Lung microvascular endothelial cell (primary cell): ENCODE measurements at regions not wholly inside any gene's neighbourhood (a gene's known extent, or its start where the extent isn't known, plus 50 kb on each side); places are given as distances from the start of the nearest gene placed in this dataset.

ENCODE experiments used
- DNase-seq, 2 donors: peaks; one replicate each; pipeline versions ENCODE4 v3.0.0 to v3.0.0-alpha.2; 2010; ENCODE audit warnings: low read depth in 2 of 2

DNA sequence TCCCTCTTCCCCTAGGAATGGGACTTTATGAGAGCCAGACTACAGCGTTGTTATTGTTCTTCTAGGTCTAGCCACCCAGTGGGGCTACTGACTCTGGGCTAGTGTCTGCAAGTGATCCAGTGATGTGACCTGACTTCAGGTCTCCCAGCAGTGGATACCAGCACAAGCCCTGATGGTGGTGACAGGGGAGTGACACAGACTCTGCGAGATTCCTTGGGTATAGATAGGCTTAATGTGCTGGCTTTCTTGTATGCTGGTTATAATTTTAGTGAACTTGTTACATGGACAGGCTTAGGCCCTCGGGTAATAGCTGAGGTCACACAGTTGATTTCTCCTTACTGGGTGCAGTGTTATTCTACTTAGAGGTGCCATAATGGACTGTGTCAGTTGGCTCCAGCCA is 106.9 kb downstream of the TBC1D30 start:
- no peak for DNase-seq

DNA sequence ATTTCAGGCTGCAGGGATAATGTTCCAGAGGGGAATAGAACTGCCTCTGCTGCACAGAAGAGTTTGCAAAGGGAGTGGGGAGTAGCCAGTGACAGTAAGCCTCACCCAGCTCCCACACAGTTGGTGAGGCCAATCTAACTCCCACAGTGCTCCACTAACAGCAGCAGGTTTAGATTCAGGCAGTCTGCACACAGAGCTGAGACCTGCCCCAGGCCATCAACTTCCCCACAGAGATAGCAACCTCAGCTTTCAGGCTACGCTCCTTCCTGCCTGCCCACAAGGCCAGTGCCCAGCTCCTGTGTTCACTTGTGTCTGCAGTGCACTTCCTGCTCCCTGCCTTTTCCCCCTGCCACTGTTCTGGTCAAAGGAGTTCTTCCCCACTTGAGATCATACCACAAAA is 107.5 kb downstream of the TBC1D30 start:
- DNase-seq, result no peak

DNA sequence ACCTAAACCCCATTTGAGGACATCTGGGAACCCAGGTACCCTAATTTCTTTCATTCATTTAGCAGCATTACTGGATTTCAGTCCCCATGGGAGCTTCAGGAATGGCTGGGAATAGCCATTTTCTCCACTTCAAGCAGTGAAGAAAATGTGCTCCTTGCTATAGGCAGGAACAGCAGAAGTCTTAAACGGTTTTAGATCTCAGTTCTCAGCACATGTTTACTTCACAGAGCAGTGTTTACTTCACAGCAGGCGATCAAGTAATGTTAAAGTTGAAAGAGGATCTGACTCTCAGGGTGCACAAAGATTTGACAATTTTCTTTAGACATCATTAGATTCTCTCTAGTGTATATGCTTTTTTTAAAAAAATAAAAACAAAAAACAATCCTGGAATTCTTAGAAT is 109.3 kb downstream of the TBC1D30 start:
- no peak for DNase-seq

DNA sequence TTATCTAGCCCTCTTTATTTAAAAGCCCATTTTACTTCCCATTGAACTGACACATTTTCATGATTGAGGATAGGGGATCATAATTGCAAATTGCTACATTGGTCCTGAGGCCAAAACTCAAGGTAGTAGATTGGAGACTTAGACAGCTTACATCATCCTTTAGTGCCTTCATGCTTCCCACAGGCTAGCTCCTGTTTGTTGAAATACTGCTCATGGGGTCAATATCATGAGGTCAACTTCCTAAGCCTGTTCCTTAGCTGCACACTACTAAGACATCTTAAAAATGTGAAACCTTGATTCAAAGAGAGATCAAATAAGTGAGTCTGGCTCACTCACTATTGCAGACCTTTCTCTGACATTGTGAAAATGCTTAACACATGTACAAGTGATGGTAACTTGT is 113.0 kb downstream of the TBC1D30 start:
- no peak for DNase-seq

DNA sequence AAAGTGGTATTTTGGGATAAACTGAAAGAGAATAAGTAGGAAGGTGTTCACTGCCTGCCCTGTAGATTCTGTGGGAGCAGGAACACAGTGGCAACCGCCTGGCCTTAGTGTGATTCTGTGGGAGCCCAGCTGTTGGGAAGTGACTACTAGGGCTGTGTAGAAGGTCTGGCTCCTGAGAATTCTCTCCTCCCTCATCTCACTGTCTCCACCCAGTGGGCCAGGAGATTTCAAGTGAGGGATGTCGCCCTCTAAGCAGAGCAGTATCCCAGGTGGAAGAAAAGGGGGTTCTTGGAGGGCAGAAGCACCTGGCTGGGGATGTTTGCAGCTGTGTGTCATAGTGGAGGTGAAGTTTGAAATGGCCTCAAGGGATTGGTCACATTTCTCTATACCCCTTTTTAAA is 113.7 kb downstream of the TBC1D30 start:
- no peak for DNase-seq

DNA sequence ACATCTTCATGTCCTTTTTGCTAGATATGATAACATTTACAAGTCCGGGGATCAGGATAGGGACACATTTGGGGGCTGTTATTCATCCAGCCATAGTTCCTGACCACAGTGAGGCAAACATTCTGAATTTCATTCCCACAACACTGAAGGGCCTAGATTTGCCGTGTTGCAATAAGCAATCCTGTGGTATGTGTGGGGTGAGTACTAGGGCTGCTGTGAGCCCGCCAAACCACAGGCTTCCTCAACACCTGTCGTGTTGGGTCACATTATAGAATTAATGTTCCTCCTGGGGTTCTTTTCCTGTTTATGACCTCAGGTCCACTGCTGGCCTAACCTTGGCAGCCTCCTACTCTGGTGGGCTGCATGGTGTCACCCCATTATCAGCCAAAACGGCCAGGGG is 119.2 kb downstream of the TBC1D30 start:
- DNase-seq, result no peak

DNA sequence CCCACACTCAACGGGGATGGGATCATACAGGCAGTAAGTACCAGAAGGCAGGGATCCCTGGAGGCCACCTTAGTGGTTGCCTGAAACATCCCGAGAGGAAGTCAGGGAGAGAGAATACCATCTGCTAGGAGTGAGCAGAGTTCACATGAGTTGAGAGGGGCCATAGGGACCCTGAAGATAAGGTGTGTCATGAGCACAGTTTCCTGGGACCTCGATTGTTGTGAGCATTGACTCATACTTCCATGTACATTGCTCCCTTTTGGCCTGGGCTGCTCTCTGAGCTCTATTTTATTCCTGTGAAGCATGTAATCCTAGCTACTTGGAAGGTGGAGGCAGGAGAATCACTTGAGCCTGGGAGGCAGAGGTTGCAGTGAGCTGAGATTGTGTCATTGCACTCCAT is 120.5 kb downstream of the TBC1D30 start:
- DNase-seq, result no peak

DNA sequence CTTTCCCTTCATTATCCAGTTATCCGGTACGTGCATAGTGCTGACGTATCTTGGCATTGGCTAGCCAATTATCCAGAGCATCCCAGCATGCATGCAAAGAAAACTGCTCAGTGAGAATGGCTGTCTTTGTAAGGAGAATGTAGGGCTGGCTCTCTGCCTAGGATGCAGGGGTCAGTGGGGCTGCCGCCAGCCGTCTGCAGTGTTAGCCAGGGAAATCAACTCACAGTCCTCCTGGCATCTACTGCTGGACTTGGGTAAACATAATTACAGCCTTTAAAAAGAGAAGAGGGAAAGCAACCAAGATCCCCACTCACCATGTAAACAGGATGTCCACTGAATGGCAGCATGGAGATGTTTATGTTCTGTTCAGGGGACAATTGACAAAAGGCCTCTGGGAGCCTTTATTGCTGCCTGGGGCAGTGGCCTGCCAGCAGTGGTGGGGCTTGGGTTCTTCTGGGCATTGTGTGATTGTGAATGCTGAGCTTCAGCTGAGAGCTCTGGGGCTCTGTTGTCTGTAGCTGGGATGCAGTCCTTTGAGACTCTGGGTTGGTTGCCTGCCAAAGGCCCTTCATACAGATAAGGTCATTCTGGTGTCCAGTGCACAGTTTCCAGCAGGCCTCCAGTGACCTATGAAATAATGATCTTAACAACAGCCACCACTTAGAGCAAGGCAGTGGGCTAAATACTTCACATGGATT is 121.8 kb downstream of the TBC1D30 start:
- DNase-seq, result peak; percentile 60 to 78

DNA sequence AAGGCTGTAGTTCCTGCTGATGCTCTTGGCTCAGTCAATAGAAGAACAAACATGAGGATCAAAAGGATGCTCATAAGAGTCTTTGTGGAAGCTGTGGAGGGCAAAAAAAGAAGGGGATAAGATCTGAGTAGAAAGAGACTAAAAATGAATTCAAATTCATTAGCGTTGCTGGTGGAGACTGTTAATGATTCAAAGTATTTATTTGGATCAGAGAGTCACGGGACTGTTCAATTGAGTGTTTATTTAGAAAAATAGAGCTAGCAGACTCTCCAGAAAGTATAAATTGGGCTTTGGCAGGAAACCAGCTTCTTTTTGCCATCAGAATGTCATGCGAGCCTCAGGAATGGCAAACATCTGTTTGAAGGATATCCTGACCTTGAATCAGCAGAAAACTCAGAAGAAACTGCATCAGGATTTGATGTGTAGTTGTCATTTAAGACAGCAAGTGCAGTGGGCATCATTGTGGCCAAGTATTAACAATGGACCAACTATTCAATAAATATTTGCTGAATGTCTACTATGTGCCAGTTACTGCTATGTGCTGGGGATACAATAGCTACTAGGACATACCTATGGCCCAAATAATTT is 126.4 kb downstream of the TBC1D30 start:
- no peak for DNase-seq

DNA sequence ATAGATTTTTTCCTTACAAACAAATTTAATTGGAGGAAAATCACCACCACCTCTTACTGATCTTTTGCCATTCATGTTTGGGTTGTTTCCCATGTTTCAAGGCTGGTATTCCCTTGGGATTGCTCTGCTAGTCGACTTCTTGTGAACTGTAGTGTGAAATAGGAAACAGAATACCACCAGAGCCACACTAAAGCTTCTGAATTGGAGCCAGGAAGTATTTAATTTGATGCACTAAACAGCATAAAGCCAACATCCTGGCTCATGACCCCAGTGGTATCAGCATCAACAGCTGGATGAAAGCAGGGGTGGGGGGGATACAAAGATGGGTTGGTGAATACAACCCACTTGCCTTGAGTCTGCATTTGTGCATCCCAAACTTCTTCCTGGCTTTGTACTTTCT is 127.5 kb downstream of the TBC1D30 start:
- DNase-seq, result no peak

DNA sequence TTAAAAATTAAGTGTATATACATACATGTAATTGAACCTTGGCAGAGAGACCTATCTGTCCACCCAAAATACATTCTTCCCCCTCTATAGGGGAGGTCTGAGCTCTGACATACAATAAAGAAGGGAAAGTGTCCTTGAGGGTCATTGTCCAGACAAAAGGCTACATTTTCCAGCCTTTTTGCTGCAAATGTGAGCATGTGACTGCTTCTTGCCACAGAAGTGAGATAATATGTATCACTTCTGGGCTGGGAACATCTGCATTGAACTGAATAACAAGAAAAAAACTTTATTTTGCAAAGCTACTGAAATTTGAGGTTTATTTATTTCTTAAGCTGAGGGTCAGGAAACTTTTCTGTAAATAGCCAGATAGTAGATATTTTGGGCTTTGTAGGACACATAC is 131.3 kb downstream of the TBC1D30 start:
- DNase-seq, result no peak

DNA sequence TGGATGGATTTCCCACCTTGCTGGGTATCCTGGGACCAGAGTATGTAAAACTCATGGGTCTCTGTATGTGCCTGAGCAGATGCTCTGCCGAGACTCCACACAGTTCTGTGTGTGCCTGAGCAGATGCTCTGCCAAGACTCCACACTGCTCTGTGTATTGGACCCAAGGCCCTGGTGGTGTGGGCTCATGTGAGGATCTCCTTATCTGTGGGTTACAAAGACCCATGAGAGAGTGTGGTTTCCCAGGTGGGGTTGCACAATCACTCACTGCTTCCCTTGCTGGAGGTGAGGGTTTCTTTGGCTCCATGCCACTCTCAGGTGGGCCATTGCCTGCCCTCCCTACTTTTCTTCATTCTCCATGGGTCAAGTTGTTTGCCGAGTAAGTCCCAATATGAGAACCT is 141.5 kb downstream of the TBC1D30 start:
- DNase-seq, result no peak

DNA sequence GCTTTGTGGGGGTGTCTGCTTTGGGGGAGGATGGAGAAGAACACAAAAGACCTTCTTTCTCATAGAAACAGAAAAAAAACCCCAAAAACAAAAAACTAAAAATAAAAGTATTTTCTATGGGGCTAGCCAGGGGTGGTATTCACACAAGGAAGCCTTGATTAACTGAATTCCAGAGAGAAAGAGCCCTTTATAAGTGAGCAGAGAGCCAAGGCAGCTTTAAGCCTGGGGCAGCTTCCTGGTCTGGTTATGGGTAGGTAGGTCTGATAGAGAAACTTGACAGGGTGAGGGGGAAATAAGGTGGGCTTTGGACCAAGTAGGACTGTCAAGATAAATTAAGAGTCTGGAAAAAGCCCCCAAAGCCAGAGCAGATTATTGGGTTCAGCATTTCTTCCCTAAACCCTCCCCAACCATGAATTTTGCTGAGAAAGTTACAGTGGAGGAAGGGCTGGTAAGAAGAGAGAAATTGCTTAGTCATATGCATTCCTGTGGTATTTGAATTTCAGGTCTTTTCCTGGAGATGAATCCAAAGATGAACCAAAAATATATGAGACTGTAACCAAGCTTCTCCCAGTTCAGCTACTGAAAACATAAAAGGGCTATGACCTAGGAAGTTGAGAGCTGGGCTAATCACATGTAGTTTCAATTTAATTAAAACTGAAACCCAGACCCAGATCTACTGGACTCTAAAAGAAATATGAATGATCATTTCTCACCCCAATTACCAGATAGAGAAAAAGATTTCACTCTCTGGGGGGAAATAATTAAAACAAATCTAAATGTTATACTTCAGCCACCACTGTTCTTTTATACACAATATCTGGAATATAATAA is 144.8 kb downstream of the TBC1D30 start:
- DNase-seq, result peak in 1 of 2 donors; percentile 50

DNA sequence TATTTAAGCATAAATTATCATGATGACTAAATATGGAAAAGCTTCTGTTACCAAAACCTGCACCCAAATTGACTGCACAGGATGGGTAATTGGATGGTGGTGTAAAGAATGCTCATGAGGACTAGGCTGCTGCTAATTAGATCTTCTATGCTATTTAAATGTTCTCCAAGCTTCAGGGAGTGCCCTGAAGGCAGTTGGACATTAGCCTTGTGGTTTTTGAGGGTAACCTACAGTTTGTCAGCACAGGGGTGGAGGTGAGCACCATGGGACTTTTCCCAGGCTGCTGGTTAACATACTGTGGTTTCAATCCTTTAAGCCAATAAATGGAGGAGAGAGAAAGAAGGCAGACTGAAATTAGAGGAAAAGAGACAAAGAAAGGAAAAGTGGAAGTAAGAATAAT is 145.0 kb downstream of the WIF1 start:
- no peak for DNase-seq

DNA sequence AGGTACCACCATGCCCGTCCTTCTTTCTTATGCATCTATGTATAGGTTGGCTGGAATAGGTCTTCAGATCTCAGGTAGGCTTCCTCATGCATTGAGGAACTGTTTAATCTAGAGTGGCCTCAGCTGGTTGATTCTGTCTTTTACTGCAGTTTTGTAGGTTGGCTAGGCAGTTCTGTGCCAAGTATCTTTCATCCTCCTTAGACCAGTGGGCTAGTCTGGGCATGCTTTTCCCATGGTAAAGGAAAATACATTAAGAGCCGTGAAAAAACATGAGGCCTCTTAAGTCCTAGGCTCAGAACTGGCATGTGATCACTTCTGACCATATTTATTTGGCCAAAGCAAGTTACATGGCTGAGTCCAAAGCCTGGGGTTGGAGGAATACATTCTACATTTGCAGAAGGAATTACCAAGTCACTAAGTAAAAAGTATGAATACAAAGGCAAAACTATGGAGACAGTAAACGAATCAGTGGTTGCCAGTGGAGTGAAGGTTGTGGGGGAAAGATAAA is 137.3 kb downstream of the WIF1 start:
- no peak for DNase-seq

DNA sequence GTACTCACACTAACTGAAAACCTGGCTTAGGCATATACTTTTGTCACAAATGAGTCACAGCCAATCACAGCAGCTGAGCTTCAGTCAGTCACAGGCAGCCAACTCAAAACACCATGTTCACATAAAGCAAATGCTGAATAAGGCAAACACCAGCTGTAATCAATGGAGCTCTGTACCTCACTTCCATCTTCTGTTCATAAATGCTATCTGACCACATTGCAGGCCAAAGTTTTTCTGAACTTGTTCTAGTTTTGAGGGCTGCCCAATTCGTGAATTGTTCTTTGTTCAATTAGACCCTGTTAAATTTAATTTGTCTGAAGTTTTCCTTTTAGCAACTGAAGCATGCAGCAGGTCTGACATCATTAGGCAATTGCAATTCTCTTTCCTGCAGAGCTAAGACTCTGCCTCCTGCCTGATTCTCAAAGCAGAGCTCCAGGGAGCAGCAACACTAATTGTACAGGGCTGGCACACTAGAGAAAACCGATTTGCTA is 129.9 kb downstream of the WIF1 start:
- DNase-seq, result no peak

DNA sequence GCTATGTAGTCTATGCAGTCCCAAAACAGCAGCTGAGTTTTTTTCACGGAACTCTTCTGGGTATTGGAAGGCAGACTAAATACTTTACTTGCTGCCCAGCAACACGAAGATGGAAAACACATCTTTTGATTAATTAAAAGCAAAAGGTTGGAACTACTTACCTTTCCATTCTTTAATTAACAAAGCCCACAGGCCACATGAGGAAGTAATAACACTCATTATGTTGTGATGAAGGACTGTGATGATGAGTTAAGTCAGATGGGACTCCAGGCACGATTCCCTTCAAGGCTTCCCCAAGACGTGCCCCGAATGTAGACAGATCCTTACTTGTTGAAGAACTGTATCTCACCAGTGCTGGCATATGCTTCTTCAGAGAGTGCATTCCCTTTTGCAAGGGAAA is 129.0 kb downstream of the WIF1 start:
- DNase-seq, result no peak

DNA sequence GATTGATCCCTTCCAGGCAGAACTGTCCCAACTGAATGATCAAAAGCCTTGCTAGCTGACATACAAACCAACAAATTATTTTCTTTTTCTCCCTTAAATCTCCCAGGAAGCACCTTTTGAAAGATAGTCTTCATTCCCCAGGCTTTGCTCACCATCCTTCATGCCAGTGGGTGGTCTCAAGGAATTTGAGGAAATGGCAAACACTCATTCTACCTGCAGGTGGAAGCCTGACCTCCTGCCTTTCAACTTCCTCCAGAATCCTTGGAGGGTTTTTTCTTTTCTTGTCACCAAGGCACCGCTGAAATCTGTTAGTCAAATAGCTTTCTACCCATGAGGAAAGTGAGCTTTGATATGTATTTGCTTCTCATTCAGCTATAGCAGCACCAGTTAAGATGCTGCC is 128.5 kb downstream of the WIF1 start:
- no peak for DNase-seq

DNA sequence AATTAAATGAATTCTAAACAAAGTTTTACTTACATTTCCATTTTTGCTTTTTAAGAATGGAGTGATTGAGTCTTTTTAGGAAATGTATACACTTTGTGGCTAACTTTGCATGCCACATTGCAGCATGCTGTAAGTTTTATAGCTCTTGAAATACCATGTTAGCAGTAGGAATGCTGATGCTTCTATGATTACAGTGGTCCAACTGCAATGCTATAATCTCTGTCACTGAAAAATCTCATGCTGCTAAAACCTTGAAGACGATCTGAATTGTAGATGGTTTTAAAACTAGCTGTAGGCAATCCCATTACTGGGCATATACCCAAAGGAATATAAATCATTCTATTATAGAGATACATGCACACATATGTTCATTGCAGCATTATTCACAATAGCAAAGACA is 127.6 kb downstream of the WIF1 start:
- DNase-seq, result no peak

DNA sequence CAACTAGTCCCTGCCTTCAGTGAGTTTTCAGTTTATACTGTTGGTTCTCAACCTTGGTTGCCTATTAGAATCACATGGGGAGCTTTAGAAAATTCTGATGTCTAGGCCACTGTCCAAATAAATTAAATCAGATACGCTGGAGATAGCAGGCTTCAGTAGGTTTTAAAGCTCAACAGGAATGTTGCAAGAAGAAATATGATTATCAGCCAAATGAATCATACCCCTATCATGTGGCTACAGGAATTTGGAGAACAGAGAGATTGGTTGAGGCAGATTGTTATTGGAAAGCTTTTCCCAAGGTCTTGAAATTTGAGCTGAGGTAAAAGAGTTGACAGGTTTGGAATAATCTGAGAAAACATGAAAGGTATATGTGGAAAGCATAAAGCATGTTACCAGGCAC is 125.3 kb downstream of the WIF1 start:
- DNase-seq, result no peak

DNA sequence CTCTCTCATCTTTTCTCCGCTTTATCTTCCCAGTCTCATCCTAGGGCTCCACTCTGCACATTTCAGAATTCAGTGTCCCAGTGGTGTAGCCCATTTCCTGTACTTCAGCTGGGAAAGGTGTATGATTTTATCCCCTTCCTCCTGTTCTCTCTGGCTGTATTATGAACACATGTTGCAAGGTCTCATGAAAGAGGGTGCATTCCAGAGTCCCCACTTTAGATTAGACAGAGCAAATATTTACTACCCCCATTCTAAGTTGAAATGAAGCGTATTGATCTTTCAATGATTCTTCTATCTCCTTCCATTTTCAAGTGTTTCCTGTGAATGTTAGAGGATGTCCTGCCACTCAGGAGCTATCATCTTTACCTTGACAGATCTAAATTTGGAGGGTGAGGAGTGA is 123.2 kb downstream of the WIF1 start:
- no peak for DNase-seq

DNA sequence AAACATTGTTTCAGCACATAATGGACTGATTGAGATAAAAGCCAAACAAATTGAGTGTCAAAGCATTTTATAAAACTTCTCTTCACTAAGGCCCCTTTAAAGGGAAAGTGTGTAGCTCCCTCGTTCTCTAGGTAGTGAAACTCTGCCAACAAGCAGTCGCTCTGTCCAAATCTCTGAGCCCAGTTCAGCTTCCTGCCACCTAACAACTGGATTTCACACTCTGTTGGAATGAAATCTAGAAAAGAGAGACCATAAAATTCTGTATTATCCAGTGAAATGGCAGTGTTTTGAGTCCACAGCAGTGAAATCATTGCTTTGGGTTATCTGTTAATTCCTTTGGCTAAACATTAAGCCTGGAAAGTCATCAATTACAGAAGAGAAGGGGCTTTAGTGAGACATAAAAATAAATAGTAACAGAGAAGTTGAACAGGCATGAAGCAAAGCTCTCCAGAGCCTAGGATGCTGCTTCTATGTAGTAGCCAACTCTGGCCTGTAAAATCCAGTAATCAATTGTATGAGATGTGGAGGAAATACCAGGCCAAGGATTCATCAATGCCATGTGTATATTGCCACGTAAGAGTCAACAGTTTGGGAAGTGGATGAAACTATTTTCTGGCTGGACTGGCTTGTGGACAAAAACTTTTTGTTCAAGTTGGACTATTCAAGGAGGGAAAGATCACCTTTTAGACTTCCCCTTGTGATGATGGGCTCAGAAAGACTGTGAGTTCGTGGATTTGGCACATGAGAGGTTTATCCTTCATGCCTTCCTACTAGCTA is 122.5 kb downstream of the WIF1 start:
- no peak for DNase-seq
